ENCODE measurements at regions not wholly inside any gene's neighbourhood (a gene's known extent, or its start where the extent isn't known, plus 50 kb on each side); places are given as distances from the start of the nearest gene placed in this dataset.

DNA sequence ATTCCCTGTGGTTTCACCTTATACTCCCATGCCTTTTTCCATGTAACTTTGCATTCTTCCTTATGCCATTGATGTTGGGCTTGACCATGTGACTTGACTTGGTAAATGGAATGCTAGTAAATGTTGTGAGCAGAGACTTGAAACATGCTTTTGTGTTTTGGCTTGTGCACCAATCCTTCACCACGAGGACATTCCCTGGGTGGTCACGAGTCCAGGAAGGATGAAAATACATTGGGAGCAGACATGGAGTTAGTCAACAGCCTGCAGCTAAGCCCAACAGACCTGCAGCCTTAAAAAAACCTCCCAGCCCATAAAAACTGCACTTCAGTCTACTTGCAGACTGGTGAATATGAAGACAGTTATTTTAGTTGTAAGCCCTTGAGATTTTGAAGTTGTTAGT lies 116.5 kb upstream of the SPATS2L start:
- WGBS, 5 donors = 49 to 79% (median 63%) methylated on average over 2 of the region's 2 CpGs
- peaks cover 0 to 11% (median 0%) of the 10 kb centered on the region in 7 donors for H3K27me3 ChIP-seq (replicated peaks in 1 of 7)
- H3K36me3 ChIP-seq = no peaks in the 10 kb centered on the region
- intact Hi-C loops (cut with DNase I; ENCODE audit: low total_unique reads) = no loop called here
- TF ChIP-seq, protein P1, sequence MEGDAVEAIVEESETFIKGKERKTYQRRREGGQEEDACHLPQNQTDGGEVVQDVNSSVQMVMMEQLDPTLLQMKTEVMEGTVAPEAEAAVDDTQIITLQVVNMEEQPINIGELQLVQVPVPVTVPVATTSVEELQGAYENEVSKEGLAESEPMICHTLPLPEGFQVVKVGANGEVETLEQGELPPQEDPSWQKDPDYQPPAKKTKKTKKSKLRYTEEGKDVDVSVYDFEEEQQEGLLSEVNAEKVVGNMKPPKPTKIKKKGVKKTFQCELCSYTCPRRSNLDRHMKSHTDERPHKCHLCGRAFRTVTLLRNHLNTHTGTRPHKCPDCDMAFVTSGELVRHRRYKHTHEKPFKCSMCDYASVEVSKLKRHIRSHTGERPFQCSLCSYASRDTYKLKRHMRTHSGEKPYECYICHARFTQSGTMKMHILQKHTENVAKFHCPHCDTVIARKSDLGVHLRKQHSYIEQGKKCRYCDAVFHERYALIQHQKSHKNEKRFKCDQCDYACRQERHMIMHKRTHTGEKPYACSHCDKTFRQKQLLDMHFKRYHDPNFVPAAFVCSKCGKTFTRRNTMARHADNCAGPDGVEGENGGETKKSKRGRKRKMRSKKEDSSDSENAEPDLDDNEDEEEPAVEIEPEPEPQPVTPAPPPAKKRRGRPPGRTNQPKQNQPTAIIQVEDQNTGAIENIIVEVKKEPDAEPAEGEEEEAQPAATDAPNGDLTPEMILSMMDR (IDR thresholded peaks at IDR 0.05 in 8 of 11, conservative IDR thresholded peaks at IDR 0.05 in 3 of 11) = no peak
- no peaks in the 10 kb centered on the region for H3K4me1 ChIP-seq
- no peaks in the 10 kb centered on the region for H3K9me3 ChIP-seq
- no peak for DNase-seq
- no peak overlapping the region for H3K27ac ChIP-seq
- no peak overlapping the region for H3K4me3 ChIP-seq

DNA sequence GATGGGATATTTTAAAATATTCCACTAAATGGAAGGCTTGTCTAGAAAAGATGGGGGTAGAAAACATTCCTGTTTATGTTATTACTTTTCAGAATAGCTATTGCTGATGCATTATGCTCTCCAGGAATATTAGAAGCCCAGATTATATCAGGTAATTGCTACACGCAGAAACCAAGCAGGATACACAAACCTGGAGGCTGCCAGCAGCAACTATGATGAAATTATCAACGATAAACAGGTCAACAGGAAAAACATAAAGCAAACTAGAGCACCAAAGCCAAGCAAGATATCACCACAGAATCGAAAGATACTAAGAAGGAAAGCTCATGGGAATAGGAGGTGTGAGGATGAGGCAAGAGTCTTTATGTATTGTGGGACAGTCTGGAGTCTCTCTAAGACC lies 113.2 kb upstream of the SPATS2L start:
- DNase-seq = no peak
- no peaks in the 10 kb centered on the region for H3K9me3 ChIP-seq
- intact Hi-C loops (cut with DNase I; ENCODE audit: low total_unique reads) = no loop called here
- H3K27me3 ChIP-seq (replicated peaks in 1 of 7) = peaks cover 0 to 3% (median 0%) of the 10 kb centered on the region in 7 donors
- 80 to 93% (median 88%) methylated on average over 3 of the region's 3 CpGs for WGBS, 5 donors
- no peak overlapping the region for H3K4me3 ChIP-seq
- no peak for TF ChIP-seq POLR2AphosphoS5 (IDR thresholded peaks at IDR 0.05)
- TF ChIP-seq, protein P1 (IDR thresholded peaks at IDR 0.05 in 8 of 11, conservative IDR thresholded peaks at IDR 0.05 in 3 of 11) = no peak
- TF ChIP-seq POLR2A (IDR thresholded peaks at IDR 0.05) = no peak
- H3K36me3 ChIP-seq = no peaks in the 10 kb centered on the region
- no peaks in the 10 kb centered on the region for H3K4me1 ChIP-seq
- H3K27ac ChIP-seq = no peak overlapping the region

DNA sequence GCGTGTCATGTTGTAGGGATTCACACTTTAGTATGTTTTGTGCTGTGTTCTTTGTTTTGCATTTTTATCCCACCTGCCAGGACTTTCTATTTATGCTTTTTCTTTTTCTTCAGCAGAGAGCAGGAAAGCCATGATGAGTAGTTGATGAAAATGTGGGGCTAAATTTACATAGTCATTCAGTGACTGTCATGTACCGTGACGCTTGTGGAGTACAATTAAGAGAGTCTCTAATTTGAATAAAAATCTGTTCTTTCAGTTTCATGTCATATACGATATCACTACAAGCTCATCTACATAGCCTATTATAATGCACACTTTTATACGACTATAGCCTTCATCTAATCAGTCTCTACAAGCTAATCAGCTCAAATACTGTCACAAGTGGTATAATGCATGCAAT lies 112.7 kb upstream of the SPATS2L start:
- Histone ChIP-seq H3K27me3 (replicated peaks in 1 of 7) (peaks cover 0 to 5% (median 0%) of the 10 kb centered on the region in 7 donors), H3K36me3 (no peaks in the 10 kb centered on the region), H3K4me3 (no peak overlapping the region), H3K4me1 (no peaks in the 10 kb centered on the region), H3K9me3 (no peaks in the 10 kb centered on the region), H3K27ac (no peak overlapping the region)
- TF ChIP-seq POLR2A (IDR thresholded peaks at IDR 0.05) (no peak), POLR2AphosphoS5 (IDR thresholded peaks at IDR 0.05) (no peak)
- TF ChIP-seq, protein P1 (IDR thresholded peaks at IDR 0.05 in 8 of 11, conservative IDR thresholded peaks at IDR 0.05 in 3 of 11) = no peak
- no peak for DNase-seq
- intact Hi-C loops (cut with DNase I; ENCODE audit: low total_unique reads) = no loop called here
- 65 to 74% (median 73%) methylated on average over 5 of the region's 5 CpGs for whole genome bisulfite sequencing, 5 donors

DNA sequence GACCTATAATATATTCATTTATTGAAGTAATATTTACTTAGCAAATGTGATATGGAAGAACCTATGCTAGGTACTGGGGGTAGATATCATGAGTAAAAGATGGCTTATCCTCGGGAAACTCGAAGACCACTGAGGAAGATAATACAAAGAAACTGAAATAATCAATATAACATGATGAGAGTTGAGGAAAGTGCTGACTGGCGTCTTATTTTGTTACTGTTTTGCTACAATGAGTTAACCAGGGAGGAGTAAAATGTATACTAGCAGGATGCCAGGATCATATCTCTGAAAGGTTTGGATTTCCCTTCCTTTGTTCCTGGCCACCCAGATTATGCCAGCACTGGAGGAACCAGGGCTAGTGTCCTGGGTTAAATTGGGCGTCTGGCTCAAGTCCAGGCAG lies 111.7 kb upstream of the SPATS2L start:
- intact Hi-C loops (cut with DNase I; ENCODE audit: low total_unique reads) = no loop called here
- Histone ChIP-seq H3K36me3 (no peaks in the 10 kb centered on the region), H3K4me1 (no peaks in the 10 kb centered on the region), H3K27ac (no peak overlapping the region), H3K4me3 (no peak overlapping the region), H3K9me3 (no peaks in the 10 kb centered on the region), H3K27me3 (replicated peaks in 1 of 7) (peaks cover 0 to 5% (median 0%) of the 10 kb centered on the region in 7 donors)
- TF ChIP-seq POLR2A (IDR thresholded peaks at IDR 0.05) = no peak
- TF ChIP-seq POLR2AphosphoS5 (IDR thresholded peaks at IDR 0.05) = no peak
- TF ChIP-seq, protein P1 (IDR thresholded peaks at IDR 0.05 in 8 of 11, conservative IDR thresholded peaks at IDR 0.05 in 3 of 11) = no peak
- WGBS, 5 donors = 76 to 94% (median 85%) methylated on average over 4 of the region's 4 CpGs
- DNase-seq = no peak

All from spleen (tissue), 11 donors.